Fibroblast of the aortic adventitia (primary cell): ENCODE measurements at regions not wholly inside any gene's neighbourhood (a gene's known extent, or its start where the extent isn't known, plus 50 kb on each side); places are given as distances from the start of the nearest gene placed in this dataset.

Experiments used
- DNase-seq: peaks from one replicate; pipeline ENCODE4 v3.0.0-alpha.2; 2010; ENCODE audit warnings: low read depth
- H3K4me3 ChIP-seq: 2 replicates; pipeline ENCODE4 v1.5.1; 2011; ENCODE audit warnings: low read depth, mild to moderate bottlenecking, control low read depth, low read length, moderate library complexity
- TF ChIP-seq, protein P1 (sequence below): IDR thresholded peaks from 2 replicates; pipeline ENCODE4 v1.5.1; 2011; ENCODE audit warnings: mild to moderate bottlenecking, low read length, control low read depth, inconsistent platforms; ENCODE audit not compliant: insufficient read depth

DNA sequence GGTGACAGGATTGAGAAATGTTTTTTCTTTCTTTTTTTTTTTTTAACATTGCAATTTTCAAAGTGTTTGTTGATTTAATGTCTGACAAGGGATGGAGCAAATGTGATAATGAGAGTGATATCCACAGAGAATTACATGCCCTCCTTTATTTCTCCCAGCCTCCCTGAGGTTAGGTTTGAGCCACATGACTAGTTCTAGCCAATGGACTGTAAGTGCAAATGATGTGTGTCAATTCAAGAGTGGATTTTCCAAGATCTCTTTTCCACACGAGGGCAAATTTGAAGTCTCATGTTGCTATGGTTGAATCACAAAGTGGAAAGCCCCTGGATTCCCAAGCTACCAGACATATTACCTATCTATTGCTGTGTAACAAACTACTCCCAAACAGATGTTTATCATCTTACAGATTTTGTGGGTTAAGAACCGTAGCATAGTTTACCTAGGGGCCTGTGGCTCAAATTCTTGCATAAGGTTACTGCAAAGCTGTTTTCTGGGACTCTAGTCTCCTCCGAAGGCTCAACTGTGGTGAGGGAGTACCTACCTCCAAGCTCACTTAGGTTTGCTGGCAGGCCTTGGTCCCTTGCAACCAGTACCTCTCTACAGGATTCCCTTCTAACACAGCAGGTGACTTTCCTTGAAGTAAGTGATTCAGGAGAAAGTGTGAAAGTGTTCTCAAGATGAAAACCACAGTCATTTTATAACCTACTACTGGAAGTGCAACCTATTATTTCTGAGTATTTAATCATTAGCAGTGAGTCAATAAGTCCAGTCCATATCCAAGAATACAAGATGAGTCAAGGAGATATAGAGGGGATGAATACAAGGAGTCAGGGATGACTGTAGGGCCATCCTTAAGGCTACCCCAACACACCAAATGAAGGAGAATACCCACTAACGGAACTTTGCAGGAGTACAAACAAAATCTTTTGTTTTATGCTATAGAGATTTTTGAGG is 533.6 kb downstream of the PTPRC start:
- TF ChIP-seq, protein P1, sequence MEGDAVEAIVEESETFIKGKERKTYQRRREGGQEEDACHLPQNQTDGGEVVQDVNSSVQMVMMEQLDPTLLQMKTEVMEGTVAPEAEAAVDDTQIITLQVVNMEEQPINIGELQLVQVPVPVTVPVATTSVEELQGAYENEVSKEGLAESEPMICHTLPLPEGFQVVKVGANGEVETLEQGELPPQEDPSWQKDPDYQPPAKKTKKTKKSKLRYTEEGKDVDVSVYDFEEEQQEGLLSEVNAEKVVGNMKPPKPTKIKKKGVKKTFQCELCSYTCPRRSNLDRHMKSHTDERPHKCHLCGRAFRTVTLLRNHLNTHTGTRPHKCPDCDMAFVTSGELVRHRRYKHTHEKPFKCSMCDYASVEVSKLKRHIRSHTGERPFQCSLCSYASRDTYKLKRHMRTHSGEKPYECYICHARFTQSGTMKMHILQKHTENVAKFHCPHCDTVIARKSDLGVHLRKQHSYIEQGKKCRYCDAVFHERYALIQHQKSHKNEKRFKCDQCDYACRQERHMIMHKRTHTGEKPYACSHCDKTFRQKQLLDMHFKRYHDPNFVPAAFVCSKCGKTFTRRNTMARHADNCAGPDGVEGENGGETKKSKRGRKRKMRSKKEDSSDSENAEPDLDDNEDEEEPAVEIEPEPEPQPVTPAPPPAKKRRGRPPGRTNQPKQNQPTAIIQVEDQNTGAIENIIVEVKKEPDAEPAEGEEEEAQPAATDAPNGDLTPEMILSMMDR = no peak
- H3K4me3 ChIP-seq = no peak overlapping the region
- DNase-seq = no peak

DNA sequence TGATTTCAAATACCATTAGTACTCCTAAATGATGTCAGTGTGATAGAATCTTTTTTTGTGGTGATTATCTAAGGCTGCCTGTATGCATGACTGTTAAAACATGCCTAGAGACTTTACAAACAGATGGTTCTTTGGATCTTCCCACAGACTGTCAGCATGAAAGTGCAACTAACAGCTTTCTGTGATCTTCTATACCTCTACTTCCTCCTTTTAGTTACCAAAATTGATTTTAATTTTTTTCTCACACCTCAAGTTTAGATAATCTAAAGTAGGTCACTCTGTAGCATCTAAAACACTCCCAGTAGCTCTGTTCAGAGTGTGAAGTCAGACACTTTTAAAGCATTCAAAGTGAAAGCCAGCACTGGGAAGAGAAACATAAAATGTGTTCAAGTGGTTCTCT is 534.5 kb downstream of the PTPRC start:
- peak; percentile 34 for DNase-seq
- no peak overlapping the region for H3K4me3 ChIP-seq
- TF ChIP-seq, protein P1 = no peak

DNA sequence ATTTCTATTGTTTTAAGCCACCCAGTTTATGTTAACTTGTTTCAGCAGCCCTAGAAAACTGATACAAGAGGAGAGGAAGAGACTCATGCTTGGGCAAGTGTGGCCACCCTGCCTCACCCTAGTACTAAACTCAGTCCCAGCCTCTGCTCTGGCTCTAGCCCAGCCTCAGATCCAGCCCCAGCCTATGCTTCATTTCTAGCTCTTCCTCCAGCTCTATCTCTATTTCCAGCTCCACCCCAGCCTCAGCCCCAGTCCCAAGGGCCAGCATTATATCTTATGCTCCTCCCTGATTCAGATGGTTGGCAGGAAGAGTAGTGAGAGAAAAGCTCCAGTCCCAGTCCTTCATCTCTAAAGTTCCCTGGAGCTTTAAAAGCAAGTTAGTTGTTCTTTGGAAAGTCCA is 535.5 kb downstream of the PTPRC start:
- H3K4me3 ChIP-seq = no peak overlapping the region
- peak; percentile 62 for DNase-seq
- TF ChIP-seq, protein P1 = no peak

DNA sequence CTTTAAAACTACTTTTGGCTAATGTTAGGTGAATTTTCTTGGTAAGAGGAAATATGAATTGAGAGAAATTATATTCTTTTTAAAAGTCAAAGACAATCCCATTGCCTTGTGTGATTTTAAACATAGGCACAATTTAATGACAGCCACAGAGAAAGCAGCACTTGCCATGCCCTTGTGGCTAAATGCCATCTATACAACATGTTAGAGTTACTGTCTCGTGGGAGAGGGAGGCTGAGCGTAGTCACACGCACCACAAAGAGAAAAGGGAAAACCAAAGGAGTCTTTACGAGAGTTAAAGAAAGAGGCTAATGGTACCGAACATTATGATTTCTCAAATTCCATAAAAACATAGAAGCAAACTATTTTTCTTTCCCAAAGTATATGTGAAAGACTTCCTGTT is 537.9 kb downstream of the PTPRC start:
- no peak for DNase-seq
- no peak overlapping the region for H3K4me3 ChIP-seq
- TF ChIP-seq, protein P1 = no peak

DNA sequence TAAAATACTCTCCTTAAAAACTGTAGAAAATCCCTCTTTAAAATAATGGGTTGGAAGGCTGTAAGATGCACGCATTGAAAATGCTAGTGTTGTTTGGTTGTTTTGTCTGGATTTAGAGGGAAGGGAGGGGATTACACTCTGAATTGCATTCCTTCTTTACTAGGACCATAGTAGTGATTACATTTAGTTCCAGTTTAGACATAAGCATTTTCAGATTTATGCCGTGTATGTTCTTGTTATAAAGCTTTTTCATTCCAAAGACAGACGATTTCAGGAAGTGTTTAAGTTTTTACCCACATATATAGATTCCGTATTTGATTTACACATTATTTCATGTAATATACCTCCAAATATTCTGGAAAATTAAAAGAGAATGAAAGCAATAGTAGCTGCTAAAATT is 538.4 kb downstream of the PTPRC start:
- H3K4me3 ChIP-seq = no peak overlapping the region
- no peak for DNase-seq

DNA sequence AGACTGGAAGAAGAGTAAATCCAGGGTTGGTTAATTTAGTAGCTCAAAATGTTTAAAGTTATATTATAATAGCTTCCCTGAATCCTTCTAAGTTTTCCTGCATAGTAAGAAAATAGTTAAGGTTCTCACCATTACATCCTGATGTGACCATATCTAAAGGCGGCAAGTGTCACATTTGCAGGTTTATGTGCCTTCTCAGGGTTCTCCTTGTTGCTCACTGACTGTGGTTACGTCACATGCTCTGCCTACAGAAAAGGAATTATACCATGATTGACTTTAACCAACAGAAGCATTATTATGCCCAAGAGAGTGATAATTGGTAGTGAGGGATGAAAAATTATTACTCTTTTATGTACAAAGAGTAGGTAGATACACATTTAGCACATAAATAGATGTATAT is 539.8 kb downstream of the PTPRC start:
- TF ChIP-seq, protein P1 = no peak
- no peak overlapping the region for H3K4me3 ChIP-seq
- DNase-seq = no peak

More for the DNA sequence above, 538.4 kb downstream of the PTPRC start:
- TF ChIP-seq, protein P1 = no peak
